HEK293 (cell line): ENCODE measurements at regions not wholly inside any gene's neighbourhood (a gene's known extent, or its start where the extent isn't known, plus 50 kb on each side); places are given as distances from the start of the nearest gene placed in this dataset.
"Not testable (repeated sequence)": the region's sequence is repeated elsewhere in the genome, so short reads cannot be mapped to it uniquely, and the experiment has no call there.

Experiments
- ZBTB1 ChIP-seq: fragments of 450-650 bp; formaldehyde crosslinking; IDR thresholded peaks from 2 replicates; pipeline ENCODE4 v1.5.1; 2016; ENCODE audit warnings: missing biosample characterization, missing genetic modification characterization
- ZNF146 ChIP-seq: fragments of 450-650 bp; formaldehyde crosslinking; IDR thresholded peaks from 2 replicates; pipeline ENCODE4 v1.5.1; 2016; ENCODE audit warnings: missing biosample characterization, missing genetic modification characterization
- ZNF404 ChIP-seq: fragments of 450-650 bp; formaldehyde crosslinking; IDR thresholded peaks from 2 replicates; pipeline ENCODE4 v1.5.1; 2017; ENCODE audit warnings: missing biosample characterization, missing genetic modification characterization
- ZNF670 ChIP-seq: fragments of 450-650 bp; formaldehyde crosslinking; IDR thresholded peaks from 2 replicates; pipeline ENCODE4 v1.5.1; 2016; ENCODE audit warnings: missing biosample characterization, missing genetic modification characterization, low read depth
- TF ChIP-seq, protein P1 (sequence below): fragments of 450-650 bp; formaldehyde crosslinking; IDR thresholded peaks from 2 replicates; pipeline ENCODE4 v1.5.1; 2016; ENCODE audit warnings: missing biosample characterization, missing genetic modification characterization

DNA sequence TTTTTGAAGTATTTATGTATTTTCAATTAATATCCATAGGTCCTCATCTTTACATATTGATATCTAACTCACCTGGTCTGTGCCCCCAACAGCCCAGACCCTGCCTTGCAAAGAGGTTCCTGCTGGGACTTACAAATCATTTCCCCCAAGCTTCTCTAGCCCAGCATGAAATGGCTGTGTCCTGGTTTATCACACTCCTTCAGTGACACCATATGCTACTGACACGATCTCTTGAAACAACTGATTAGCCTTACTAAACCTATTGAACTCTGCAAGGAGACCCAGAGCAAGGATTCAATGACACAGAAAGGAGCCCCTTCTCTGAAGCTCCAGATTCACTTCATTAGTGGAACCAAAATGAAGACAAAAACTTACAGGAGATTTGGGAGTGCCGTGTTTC is 507.4 kb downstream of the TP53TG3F start:
- TF ChIP-seq, protein P1, sequence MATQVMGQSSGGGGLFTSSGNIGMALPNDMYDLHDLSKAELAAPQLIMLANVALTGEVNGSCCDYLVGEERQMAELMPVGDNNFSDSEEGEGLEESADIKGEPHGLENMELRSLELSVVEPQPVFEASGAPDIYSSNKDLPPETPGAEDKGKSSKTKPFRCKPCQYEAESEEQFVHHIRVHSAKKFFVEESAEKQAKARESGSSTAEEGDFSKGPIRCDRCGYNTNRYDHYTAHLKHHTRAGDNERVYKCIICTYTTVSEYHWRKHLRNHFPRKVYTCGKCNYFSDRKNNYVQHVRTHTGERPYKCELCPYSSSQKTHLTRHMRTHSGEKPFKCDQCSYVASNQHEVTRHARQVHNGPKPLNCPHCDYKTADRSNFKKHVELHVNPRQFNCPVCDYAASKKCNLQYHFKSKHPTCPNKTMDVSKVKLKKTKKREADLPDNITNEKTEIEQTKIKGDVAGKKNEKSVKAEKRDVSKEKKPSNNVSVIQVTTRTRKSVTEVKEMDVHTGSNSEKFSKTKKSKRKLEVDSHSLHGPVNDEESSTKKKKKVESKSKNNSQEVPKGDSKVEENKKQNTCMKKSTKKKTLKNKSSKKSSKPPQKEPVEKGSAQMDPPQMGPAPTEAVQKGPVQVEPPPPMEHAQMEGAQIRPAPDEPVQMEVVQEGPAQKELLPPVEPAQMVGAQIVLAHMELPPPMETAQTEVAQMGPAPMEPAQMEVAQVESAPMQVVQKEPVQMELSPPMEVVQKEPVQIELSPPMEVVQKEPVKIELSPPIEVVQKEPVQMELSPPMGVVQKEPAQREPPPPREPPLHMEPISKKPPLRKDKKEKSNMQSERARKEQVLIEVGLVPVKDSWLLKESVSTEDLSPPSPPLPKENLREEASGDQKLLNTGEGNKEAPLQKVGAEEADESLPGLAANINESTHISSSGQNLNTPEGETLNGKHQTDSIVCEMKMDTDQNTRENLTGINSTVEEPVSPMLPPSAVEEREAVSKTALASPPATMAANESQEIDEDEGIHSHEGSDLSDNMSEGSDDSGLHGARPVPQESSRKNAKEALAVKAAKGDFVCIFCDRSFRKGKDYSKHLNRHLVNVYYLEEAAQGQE, result not testable (repeated sequence)
- not testable (repeated sequence) for TF ChIP-seq ZBTB1; ZNF146; ZNF404; ZNF670 (tag by site-specific recombination)
